ENCODE measurements at regions not wholly inside any gene's neighbourhood (a gene's known extent, or its start where the extent isn't known, plus 50 kb on each side); places are given as distances from the start of the nearest gene placed in this dataset.

DNA sequence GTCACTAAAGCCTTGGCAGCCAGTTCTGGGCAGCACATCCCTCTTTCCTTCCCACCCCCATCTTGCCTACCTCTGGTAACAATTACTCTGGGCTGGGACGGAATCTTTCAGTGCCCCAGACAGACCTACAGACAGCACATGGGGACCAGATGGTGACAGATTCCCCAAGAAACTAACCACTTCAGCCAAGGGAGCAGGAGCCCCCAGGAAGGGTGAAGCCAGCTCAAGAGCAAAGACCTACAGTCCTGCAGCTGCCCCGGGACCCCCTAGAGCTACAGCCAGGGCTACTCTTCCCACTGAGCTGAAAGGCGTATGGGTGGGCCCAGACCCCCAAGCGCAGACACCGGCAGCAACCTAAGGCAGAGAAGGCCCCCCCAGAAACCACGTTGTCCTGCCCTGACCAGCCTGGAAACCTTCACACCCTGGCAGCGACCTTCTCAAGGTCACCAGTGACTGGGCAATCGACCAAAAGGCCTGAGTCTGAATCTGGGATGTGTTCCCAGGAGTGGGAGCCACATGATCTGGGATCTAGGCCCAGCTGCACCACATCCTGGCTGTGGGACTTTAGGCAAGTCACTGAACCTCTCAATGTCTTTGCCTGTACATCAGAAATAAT lies 65.8 kb downstream of the LRRC32 start:
- peaks cover 9% of the 10 kb centered on the region for H3K4me1 ChIP-seq (ENCODE audit: control insufficient read depth, extremely low read depth, insufficient read depth, low read length)
- no peak overlapping the region for H3K27ac ChIP-seq (ENCODE audit: insufficient read depth, low read depth, low read length)
- no peaks in the 10 kb centered on the region for H3K27me3 ChIP-seq (ENCODE audit: control insufficient read depth in 2 of 2, insufficient read depth in 2 of 2, low read length in 2 of 2)
- FAIRE-seq = no peak
- no peak for DNase-seq (ENCODE audit: low read depth, low spot score)
- no peaks in the 10 kb centered on the region for H4K20me1 ChIP-seq (replicated peaks; ENCODE audit: control insufficient read depth, extremely low read depth, insufficient read depth, low read length)
- H3K79me2 ChIP-seq (ENCODE audit: control insufficient read depth, insufficient read depth, low read length) = no peaks in the 10 kb centered on the region
- H2AFZ ChIP-seq (ENCODE audit: low read depth, low read length) = no peak overlapping the region
- no peaks in the 10 kb centered on the region for H3K9me1 ChIP-seq (replicated peaks; ENCODE audit: control insufficient read depth, extremely low read depth, insufficient read depth, low read length)
- ChIA-PET CTCF (no interaction called here), POLR2A (no interaction called here)
- intact Hi-C loops (cut with micrococcal nuclease) (no loop called here), dilution Hi-C loops (cut with MboI; ENCODE audit: extremely low pct_ligation_motif_present, low sequenced_read_pairs) (no loop called here)
- TF ChIP-seq POLR2AphosphoS5 (IDR thresholded peaks at IDR 0.05; ENCODE audit: insufficient read depth, low read depth, low read length) = no peak
- TF ChIP-seq GATA2 (IDR thresholded peaks at IDR 0.05; ENCODE audit: insufficient read depth, insufficient read length, low read depth, low read length) = no peak
- no peak for TF ChIP-seq FOS (IDR thresholded peaks at IDR 0.05; ENCODE audit: borderline replicate concordance, insufficient read depth, low read length)
- no peak for TF ChIP-seq POLR2A (IDR thresholded peaks at IDR 0.05; ENCODE audit: low read depth, low read length)
- no peak for TF ChIP-seq JUN (IDR thresholded peaks at IDR 0.05; ENCODE audit: borderline replicate concordance, insufficient read depth, insufficient read length, low read depth)
- no peak for TF ChIP-seq MYC (IDR thresholded peaks at IDR 0.05; ENCODE audit: low read depth, low read length)
- TF ChIP-seq, protein P1, sequence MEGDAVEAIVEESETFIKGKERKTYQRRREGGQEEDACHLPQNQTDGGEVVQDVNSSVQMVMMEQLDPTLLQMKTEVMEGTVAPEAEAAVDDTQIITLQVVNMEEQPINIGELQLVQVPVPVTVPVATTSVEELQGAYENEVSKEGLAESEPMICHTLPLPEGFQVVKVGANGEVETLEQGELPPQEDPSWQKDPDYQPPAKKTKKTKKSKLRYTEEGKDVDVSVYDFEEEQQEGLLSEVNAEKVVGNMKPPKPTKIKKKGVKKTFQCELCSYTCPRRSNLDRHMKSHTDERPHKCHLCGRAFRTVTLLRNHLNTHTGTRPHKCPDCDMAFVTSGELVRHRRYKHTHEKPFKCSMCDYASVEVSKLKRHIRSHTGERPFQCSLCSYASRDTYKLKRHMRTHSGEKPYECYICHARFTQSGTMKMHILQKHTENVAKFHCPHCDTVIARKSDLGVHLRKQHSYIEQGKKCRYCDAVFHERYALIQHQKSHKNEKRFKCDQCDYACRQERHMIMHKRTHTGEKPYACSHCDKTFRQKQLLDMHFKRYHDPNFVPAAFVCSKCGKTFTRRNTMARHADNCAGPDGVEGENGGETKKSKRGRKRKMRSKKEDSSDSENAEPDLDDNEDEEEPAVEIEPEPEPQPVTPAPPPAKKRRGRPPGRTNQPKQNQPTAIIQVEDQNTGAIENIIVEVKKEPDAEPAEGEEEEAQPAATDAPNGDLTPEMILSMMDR (IDR thresholded peaks at IDR 0.05; ENCODE audit: extremely low read depth in 1 of 2, insufficient read depth in 1 of 2, low read depth in 1 of 2, low read length in 2 of 2) = no peak
- TF ChIP-seq, protein P2, sequence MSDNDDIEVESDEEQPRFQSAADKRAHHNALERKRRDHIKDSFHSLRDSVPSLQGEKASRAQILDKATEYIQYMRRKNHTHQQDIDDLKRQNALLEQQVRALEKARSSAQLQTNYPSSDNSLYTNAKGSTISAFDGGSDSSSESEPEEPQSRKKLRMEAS (IDR thresholded peaks at IDR 0.05; ENCODE audit: insufficient read depth, insufficient read length) = no peak
- no peak for TF ChIP-seq EZH2 (IDR thresholded peaks at IDR 0.05; ENCODE audit: borderline replicate concordance, low read depth, low read length, severe bottlenecking)
- no peak overlapping the region for H3K4me3 ChIP-seq (replicated peaks in 1 of 3; ENCODE audit: insufficient read depth in 1 of 3, low read depth in 1 of 3, low read length in 3 of 3)
- H3K4me2 ChIP-seq (ENCODE audit: insufficient read depth, low read length) = no peak overlapping the region
- no TSS peak for BruUV-seq (replicated peaks)
- no peaks in the 10 kb centered on the region for H3K36me3 ChIP-seq (ENCODE audit: control insufficient read depth in 2 of 2, extremely low read depth in 1 of 2, insufficient read depth in 2 of 2, low read length in 2 of 2)
- H3K9ac ChIP-seq (replicated peaks; ENCODE audit: extremely low read depth, insufficient read depth, low read length) = no peak overlapping the region
- H3K9me3 ChIP-seq (replicated peaks; ENCODE audit: control insufficient read depth, insufficient read depth, low read length) = no peaks in the 10 kb centered on the region

All from endothelial cell of umbilical vein (primary cell).